Activated CD4-positive, alpha-beta T cell treated with anti-CD3 and anti-CD28 coated beads, Interleukin-2, amount 10 ng/mL, durations not matched to agents 24 days and 14 days (primary cell): ENCODE measurements at regions not wholly inside any gene's neighbourhood (a gene's known extent, or its start where the extent isn't known, plus 50 kb on each side); places are given as distances from the start of the nearest gene placed in this dataset.

Experiments used
- DNase-seq: peaks from one replicate; pipeline ENCODE4 v3.0.0; 2022
- H3K27ac Mint-ChIP-seq: one replicate; pipeline ENCODE4 v1.8.0; 2022; ENCODE audit warnings: mild to moderate bottlenecking, mixed read lengths
- H3K27me3 Mint-ChIP-seq: one replicate; pipeline ENCODE4 v1.8.0; 2022; ENCODE audit warnings: mixed read lengths
- H3K36me3 Mint-ChIP-seq: one replicate; pipeline ENCODE4 v1.8.0; 2022; ENCODE audit warnings: low read depth, mild to moderate bottlenecking, mixed read lengths
- H3K4me1 Mint-ChIP-seq: one replicate; pipeline ENCODE4 v1.8.0; 2021; ENCODE audit warnings: mixed read lengths
- H3K4me3 Mint-ChIP-seq: one replicate; pipeline ENCODE4 v1.8.0; 2022; ENCODE audit warnings: mild to moderate bottlenecking, moderate library complexity, mixed read lengths
- H3K9me3 Mint-ChIP-seq: one replicate; pipeline ENCODE4 v1.8.0; 2021; ENCODE audit warnings: mixed read lengths
- intact Hi-C: fragments of 100-400 bp; cut with micrococcal nuclease; formaldehyde crosslinking; loops from one replicate; pipeline ENCODE4 v1.15.1; 2023

- H3K27ac Mint-ChIP-seq, result no peak overlapping the region
- H3K4me1 Mint-ChIP-seq, result no peaks in the 10 kb centered on the region
- no peak overlapping the region for H3K4me3 Mint-ChIP-seq
- intact Hi-C loops, result no loop called here
- no peaks in the 10 kb centered on the region for H3K9me3 Mint-ChIP-seq
- no peaks in the 10 kb centered on the region for H3K27me3 Mint-ChIP-seq
- DNase-seq, result no peak
- H3K36me3 Mint-ChIP-seq, result no peaks in the 10 kb centered on the region
Observed at GRCh38 chr18:59760619-59761600, 63.7 kb upstream of the CCBE1 start.

GRCh38 chr18:59760212-59760611 lies 63.0 kb upstream of the CCBE1 start:
- intact Hi-C loops, result no loop called here

DNA sequence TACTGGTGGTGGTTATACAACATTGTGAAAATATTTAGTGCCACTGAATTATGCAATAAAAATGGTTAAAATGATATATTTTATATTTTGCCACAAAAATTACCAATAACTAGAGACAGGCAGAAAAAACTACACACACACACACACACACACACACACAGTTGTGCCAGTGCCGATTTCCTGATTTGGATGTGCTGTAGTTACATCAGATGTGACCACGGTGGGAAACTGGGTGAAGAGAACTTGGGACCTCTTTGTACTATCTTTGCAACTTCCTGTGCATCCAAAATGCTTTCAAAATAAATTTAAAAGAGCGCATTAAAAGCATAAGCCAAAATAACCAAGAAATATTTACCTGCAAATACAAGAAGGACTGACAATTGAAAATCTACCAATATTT lies 61.6 kb upstream of the CCBE1 start:
- H3K4me3 Mint-ChIP-seq, result no peak overlapping the region
- DNase-seq, result no peak
- H3K9me3 Mint-ChIP-seq, result no peaks in the 10 kb centered on the region
- H3K27me3 Mint-ChIP-seq, result no peaks in the 10 kb centered on the region
- H3K27ac Mint-ChIP-seq, result no peak overlapping the region
- intact Hi-C loops, result no loop called here
- H3K4me1 Mint-ChIP-seq, result no peaks in the 10 kb centered on the region
- H3K36me3 Mint-ChIP-seq, result no peaks in the 10 kb centered on the region

More at GRCh38 chr18:59760212-59760611, 63.0 kb upstream of the CCBE1 start:
- no peaks in the 10 kb centered on the region for H3K27me3 Mint-ChIP-seq
- DNase-seq, result no peak
- H3K4me1 Mint-ChIP-seq, result no peaks in the 10 kb centered on the region
- H3K9me3 Mint-ChIP-seq, result no peaks in the 10 kb centered on the region
- no peak overlapping the region for H3K4me3 Mint-ChIP-seq
- no peaks in the 10 kb centered on the region for H3K36me3 Mint-ChIP-seq
- no peak overlapping the region for H3K27ac Mint-ChIP-seq

GRCh38 chr18:59758106-59758505 lies 60.9 kb upstream of the CCBE1 start:
- H3K4me3 Mint-ChIP-seq, result no peak overlapping the region
- no peaks in the 10 kb centered on the region for H3K4me1 Mint-ChIP-seq
- no peak overlapping the region for H3K27ac Mint-ChIP-seq
- intact Hi-C loops, result no loop called here
- H3K36me3 Mint-ChIP-seq, result no peaks in the 10 kb centered on the region
- DNase-seq, result no peak
- H3K9me3 Mint-ChIP-seq, result no peaks in the 10 kb centered on the region
- no peaks in the 10 kb centered on the region for H3K27me3 Mint-ChIP-seq

- Mint-ChIP-seq H3K27ac (no peak overlapping the region), H3K36me3 (no peaks in the 10 kb centered on the region), H3K4me3 (no peak overlapping the region), H3K9me3 (no peaks in the 10 kb centered on the region), H3K4me1 (no peaks in the 10 kb centered on the region), H3K27me3 (peaks cover 3% of the 10 kb centered on the region)
- no peak for DNase-seq
- intact Hi-C loops, result no loop called here
Observed at GRCh38 chr18:59752666-59753065, 55.4 kb upstream of the CCBE1 start.

DNA sequence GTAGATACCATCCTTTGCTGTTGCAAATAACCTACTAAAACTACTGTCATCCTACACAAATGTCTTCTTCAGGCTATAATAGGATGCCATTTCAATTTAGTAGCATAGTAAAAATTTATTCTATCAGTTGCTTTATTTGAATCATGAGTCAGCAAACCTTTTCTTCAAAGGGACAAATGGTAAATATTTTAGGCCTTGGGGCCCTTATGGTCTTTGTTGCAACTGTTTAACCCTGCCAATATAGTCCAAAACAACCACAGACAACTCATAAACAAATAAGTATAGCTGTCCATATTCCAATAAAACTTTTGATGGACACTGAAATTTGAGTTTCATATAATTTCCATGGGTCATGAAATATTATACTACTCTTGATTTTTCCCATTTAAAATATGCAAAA lies 54.0 kb upstream of the CCBE1 start:
- Mint-ChIP-seq H3K9me3 (no peaks in the 10 kb centered on the region), H3K4me1 (no peaks in the 10 kb centered on the region), H3K27ac (no peak overlapping the region), H3K36me3 (no peaks in the 10 kb centered on the region), H3K4me3 (no peak overlapping the region), H3K27me3 (peaks cover 6% of the 10 kb centered on the region)
- DNase-seq, result no peak
- intact Hi-C loops, result no loop called here

GRCh38 chr18:59748628-59749360 lies 51.6 kb upstream of the CCBE1 start:
- H3K9me3 Mint-ChIP-seq, result no peaks in the 10 kb centered on the region
- no peak overlapping the region for H3K27ac Mint-ChIP-seq
- no peaks in the 10 kb centered on the region for H3K36me3 Mint-ChIP-seq
- no peak overlapping the region for H3K4me3 Mint-ChIP-seq
- peaks cover 6% of the 10 kb centered on the region for H3K27me3 Mint-ChIP-seq
- DNase-seq, result no peak
- no peaks in the 10 kb centered on the region for H3K4me1 Mint-ChIP-seq
- intact Hi-C loops, result no loop called here
